ACC112 (cell line): ENCODE measurements at regions not wholly inside any gene's neighbourhood (a gene's known extent, or its start where the extent isn't known, plus 50 kb on each side); places are given as distances from the start of the nearest gene placed in this dataset.

ENCODE experiments used
- H2AFZ ChIP-seq: fragments of 200-600 bp; sonication (generic); one replicate; pipeline ENCODE4 v1.6.0; 2017; ENCODE audit warnings: antibody characterized with exemption, low read length; ENCODE audit not compliant: unreplicated experiment
- H3K27ac ChIP-seq: fragments of 200-600 bp; sonication (generic); 2 replicates; pipeline ENCODE4 v1.5.1; 2014; ENCODE audit warnings: low read depth, mild to moderate bottlenecking, antibody characterized with exemption, low read length, moderate library complexity
- H3K27me3 ChIP-seq: fragments of 200-600 bp; sonication (generic); 2 replicates; pipeline ENCODE4 v1.6.1; 2014; ENCODE audit warnings: mild to moderate bottlenecking, antibody characterized with exemption, low read length, moderate library complexity, mixed read lengths; ENCODE audit not compliant: insufficient read depth
- H3K36me3 ChIP-seq: fragments of 200-600 bp; sonication (generic); 2 replicates; pipeline ENCODE4 v1.6.1; 2016; ENCODE audit warnings: mild to moderate bottlenecking, antibody characterized with exemption, low read length, moderate library complexity, mixed read lengths; ENCODE audit not compliant: insufficient read depth
- H3K4me1 ChIP-seq: fragments of 200-600 bp; sonication (generic); one replicate; pipeline ENCODE4 v1.6.1; 2016; ENCODE audit warnings: low read length, mixed read lengths; ENCODE audit not compliant: insufficient read depth, unreplicated experiment, control insufficient read depth
- H3K4me3 ChIP-seq: fragments of 200-600 bp; sonication (generic); 2 replicates; pipeline ENCODE4 v1.5.1; 2014; ENCODE audit warnings: mild to moderate bottlenecking, low read depth, low read length
- H3K79me2 ChIP-seq: fragments of 200-600 bp; sonication (generic); one replicate; pipeline ENCODE4 v1.6.0; 2016; ENCODE audit warnings: low read length; ENCODE audit not compliant: control insufficient read depth, unreplicated experiment, insufficient read depth

GRCh38 chr11:87926250-87926970 is 248.8 kb downstream of the RAB38 start:
- Histone ChIP-seq H3K27me3 (no peaks in the 10 kb centered on the region), H3K27ac (no peak overlapping the region), H3K79me2 (no peaks in the 10 kb centered on the region), H3K36me3 (no peaks in the 10 kb centered on the region), H3K4me1 (no peaks in the 10 kb centered on the region), H2AFZ (no peak overlapping the region), H3K4me3 (no peak overlapping the region)

- Histone ChIP-seq H3K79me2 (no peaks in the 10 kb centered on the region), H3K4me1 (no peaks in the 10 kb centered on the region), H3K4me3 (no peak overlapping the region), H3K27ac (no peak overlapping the region), H3K27me3 (no peaks in the 10 kb centered on the region), H3K36me3 (no peaks in the 10 kb centered on the region), H2AFZ (no peak overlapping the region)
Measured at GRCh38 chr11:87924125-87924524, 251.1 kb downstream of the RAB38 start.

- Histone ChIP-seq H3K27me3 (no peaks in the 10 kb centered on the region), H3K79me2 (no peaks in the 10 kb centered on the region), H3K4me1 (no peaks in the 10 kb centered on the region), H2AFZ (no peak overlapping the region), H3K27ac (no peak overlapping the region), H3K36me3 (no peaks in the 10 kb centered on the region), H3K4me3 (no peak overlapping the region)
Measured at GRCh38 chr11:87917111-87917510, 258.1 kb downstream of the RAB38 start.

- H3K27me3 ChIP-seq = peaks cover 29% of the 10 kb centered on the region
Measured at GRCh38 chr11:87909178-87909577, 266.1 kb downstream of the RAB38 start.

GRCh38 chr11:87908086-87908485 is 267.2 kb downstream of the RAB38 start:
- H2AFZ ChIP-seq = no peak overlapping the region
- no peaks in the 10 kb centered on the region for H3K79me2 ChIP-seq
- H3K36me3 ChIP-seq = no peaks in the 10 kb centered on the region
- no peak overlapping the region for H3K4me3 ChIP-seq
- no peak overlapping the region for H3K27ac ChIP-seq
- no peaks in the 10 kb centered on the region for H3K4me1 ChIP-seq
- peaks cover 29% of the 10 kb centered on the region for H3K27me3 ChIP-seq

More at GRCh38 chr11:87909178-87909577, 266.1 kb downstream of the RAB38 start:
- Histone ChIP-seq H3K79me2 (no peaks in the 10 kb centered on the region), H3K4me3 (no peak overlapping the region), H3K4me1 (no peaks in the 10 kb centered on the region), H3K27ac (no peak overlapping the region), H3K36me3 (no peaks in the 10 kb centered on the region), H2AFZ (no peak overlapping the region)

GRCh38 chr11:87903345-87903744 is 271.9 kb downstream of the RAB38 start:
- Histone ChIP-seq H3K36me3 (no peaks in the 10 kb centered on the region), H3K27ac (no peak overlapping the region), H3K4me1 (no peaks in the 10 kb centered on the region), H3K4me3 (no peak overlapping the region), H3K27me3 (peaks cover 42% of the 10 kb centered on the region), H3K79me2 (no peaks in the 10 kb centered on the region), H2AFZ (no peak overlapping the region)

GRCh38 chr11:87901341-87901740 is 273.9 kb downstream of the RAB38 start:
- Histone ChIP-seq H3K27ac (no peak overlapping the region), H3K27me3 (peaks cover 58% of the 10 kb centered on the region), H3K4me3 (no peak overlapping the region), H3K79me2 (no peaks in the 10 kb centered on the region), H2AFZ (no peak overlapping the region), H3K4me1 (no peaks in the 10 kb centered on the region), H3K36me3 (no peaks in the 10 kb centered on the region)

- Histone ChIP-seq H3K27me3 (peaks cover 72% of the 10 kb centered on the region), H3K4me3 (no peak overlapping the region), H3K4me1 (no peaks in the 10 kb centered on the region), H2AFZ (no peak overlapping the region), H3K36me3 (no peaks in the 10 kb centered on the region), H3K27ac (no peak overlapping the region), H3K79me2 (no peaks in the 10 kb centered on the region)
Measured at GRCh38 chr11:87897921-87898320, 277.3 kb downstream of the RAB38 start.

- Histone ChIP-seq H3K79me2 (no peaks in the 10 kb centered on the region), H3K4me3 (no peak overlapping the region), H3K36me3 (no peaks in the 10 kb centered on the region), H2AFZ (no peak overlapping the region), H3K27ac (no peak overlapping the region), H3K4me1 (no peaks in the 10 kb centered on the region), H3K27me3 (peaks cover 72% of the 10 kb centered on the region)
Measured at GRCh38 chr11:87897071-87897470, 278.2 kb downstream of the RAB38 start.

GRCh38 chr11:87894961-87895360 is 280.3 kb downstream of the RAB38 start:
- Histone ChIP-seq H3K4me1 (no peaks in the 10 kb centered on the region), H3K4me3 (no peak overlapping the region), H2AFZ (no peak overlapping the region), H3K27ac (no peak overlapping the region), H3K36me3 (no peaks in the 10 kb centered on the region), H3K27me3 (peaks cover 60% of the 10 kb centered on the region), H3K79me2 (no peaks in the 10 kb centered on the region)

GRCh38 chr11:87892291-87892690 is 283.0 kb downstream of the RAB38 start:
- no peaks in the 10 kb centered on the region for H3K79me2 ChIP-seq
- H3K36me3 ChIP-seq = no peaks in the 10 kb centered on the region
- H3K27ac ChIP-seq = no peak overlapping the region
- no peaks in the 10 kb centered on the region for H3K4me1 ChIP-seq
- no peak overlapping the region for H3K4me3 ChIP-seq
- H2AFZ ChIP-seq = no peak overlapping the region
- H3K27me3 ChIP-seq = peaks cover 46% of the 10 kb centered on the region
